OCI-LY1 (cell line): ENCODE measurements at regions not wholly inside any gene's neighbourhood (a gene's known extent, or its start where the extent isn't known, plus 50 kb on each side); places are given as distances from the start of the nearest gene placed in this dataset.

Source experiments
- H2AFZ ChIP-seq: fragments of 200-600 bp; sonication (generic), shearing (Covaris generic); 2 replicates; pipeline ENCODE4 v1.6.0; 2014; ENCODE audit warnings: antibody characterized with exemption, mild to moderate bottlenecking, low read length
- H3F3A ChIP-seq: fragments of 200-600 bp; sonication (generic), shearing (Covaris generic); 2 replicates; pipeline ENCODE4 v1.6.0; 2014; ENCODE audit warnings: mild to moderate bottlenecking, antibody characterized with exemption, low read length, moderate library complexity; ENCODE audit not compliant: insufficient read depth
- H3K27ac ChIP-seq: fragments of 200-600 bp; sonication (generic); 2 replicates; pipeline ENCODE4 v1.5.1; 2014; ENCODE audit warnings: low read length, mixed run types, mild to moderate bottlenecking, low read depth; ENCODE audit not compliant: poor library complexity, severe bottlenecking
- H3K27me3 ChIP-seq: fragments of 200-600 bp; sonication (generic); 2 replicates; pipeline ENCODE4 v1.6.0; 2014; ENCODE audit warnings: antibody characterized with exemption, mild to moderate bottlenecking, low read length, moderate library complexity; ENCODE audit not compliant: insufficient read depth
- H3K36me3 ChIP-seq: fragments of 200-600 bp; sonication (generic); 2 replicates; pipeline ENCODE4 v1.6.1; 2014; ENCODE audit warnings: mild to moderate bottlenecking, antibody characterized with exemption, low read length, moderate library complexity, mixed read lengths; ENCODE audit not compliant: insufficient read depth
- H3K4me1 ChIP-seq: fragments of 200-600 bp; sonication (generic); 2 replicates; pipeline ENCODE4 v1.5.1; 2014; ENCODE audit warnings: mild to moderate bottlenecking, low read length, moderate library complexity; ENCODE audit not compliant: insufficient read depth, severe bottlenecking
- H3K4me2 ChIP-seq: fragments of 200-600 bp; sonication (generic), shearing (Covaris generic); 2 replicates; pipeline ENCODE4 v1.6.1; 2014; ENCODE audit warnings: low read length
- H3K4me3 ChIP-seq: fragments of 200-600 bp; sonication (generic); 2 replicates; pipeline ENCODE4 v1.5.1; 2014; ENCODE audit warnings: low read length, low read depth, mild to moderate bottlenecking, mixed read lengths; ENCODE audit not compliant: poor library complexity, severe bottlenecking
- H3K79me2 ChIP-seq: fragments of 200-600 bp; shearing (Covaris generic); 2 replicates; pipeline ENCODE4 v1.6.1; 2016; ENCODE audit warnings: mixed run types, low read length, mixed read lengths; ENCODE audit not compliant: insufficient read depth
- H3K9ac ChIP-seq: fragments of 200-600 bp; sonication (generic), shearing (Covaris generic); 2 replicates; pipeline ENCODE4 v1.6.1; 2014; ENCODE audit warnings: mild to moderate bottlenecking, low read length, mixed read lengths
- H3K9me2 ChIP-seq: fragments of 200-600 bp; sonication (generic), shearing (Covaris generic); 2 replicates; pipeline ENCODE4 v1.6.1; 2014; ENCODE audit warnings: low read depth, mild to moderate bottlenecking, low read length, mixed read lengths
- H3K9me3 ChIP-seq: fragments of 200-600 bp; shearing (Covaris generic); 2 replicates; pipeline ENCODE4 v1.6.1; 2014; ENCODE audit warnings: low read length, mixed read lengths
- H4K20me1 ChIP-seq: fragments of 200-600 bp; sonication (generic), shearing (Covaris generic); 2 replicates; pipeline ENCODE4 v1.6.0; 2016; ENCODE audit warnings: mild to moderate bottlenecking, low read length; ENCODE audit not compliant: insufficient read depth
- EZH2 ChIP-seq: fragments of 200-600 bp; sonication (generic), shearing (Covaris generic); IDR thresholded peaks from 2 replicates; pipeline ENCODE4 v1.8.0; 2017; ENCODE audit warnings: borderline replicate concordance, mixed run types, mild to moderate bottlenecking, antibody characterized with exemption, low read length, moderate library complexity, mixed read lengths
- TF ChIP-seq, protein P1 (sequence below): fragments of 200-600 bp; sonication (generic), shearing (Covaris generic); IDR thresholded peaks from 2 replicates; pipeline ENCODE4 v1.5.1; 2017; ENCODE audit warnings: mild to moderate bottlenecking, antibody characterized with exemption, low read length, moderate library complexity, mixed read lengths

DNA sequence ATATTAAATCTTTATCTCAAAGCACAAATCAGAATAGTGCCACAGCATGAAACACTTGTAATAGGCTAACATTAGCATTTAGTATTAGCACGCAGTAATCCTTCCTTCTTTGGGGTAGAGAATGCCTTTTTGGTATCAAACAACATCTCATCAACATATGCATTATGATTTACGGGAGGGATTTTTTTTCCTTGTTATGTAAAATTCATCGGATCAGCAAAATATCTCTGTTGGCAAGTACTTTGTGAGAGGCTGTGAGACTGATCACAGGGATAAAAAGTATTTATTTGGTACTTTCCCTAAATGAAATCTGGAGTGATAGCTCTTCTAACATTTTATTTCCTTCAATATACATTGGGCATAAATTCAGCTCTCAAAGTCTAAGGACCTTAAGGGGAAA, 68.4 kb upstream of the TMEM178A start:
- Histone ChIP-seq H3K4me3 (no peak overlapping the region), H3F3A (no peaks in the 10 kb centered on the region), H3K36me3 (no peaks in the 10 kb centered on the region), H3K9me2 (no peaks in the 10 kb centered on the region), H3K4me1 (no peaks in the 10 kb centered on the region), H3K79me2 (no peaks in the 10 kb centered on the region), H3K9ac (no peak overlapping the region), H3K9me3 (no peaks in the 10 kb centered on the region), H3K27ac (no peak overlapping the region), H3K27me3 (no peaks in the 10 kb centered on the region), H2AFZ (no peak overlapping the region), H4K20me1 (no peaks in the 10 kb centered on the region), H3K4me2 (no peak overlapping the region)
- TF ChIP-seq, protein P1, sequence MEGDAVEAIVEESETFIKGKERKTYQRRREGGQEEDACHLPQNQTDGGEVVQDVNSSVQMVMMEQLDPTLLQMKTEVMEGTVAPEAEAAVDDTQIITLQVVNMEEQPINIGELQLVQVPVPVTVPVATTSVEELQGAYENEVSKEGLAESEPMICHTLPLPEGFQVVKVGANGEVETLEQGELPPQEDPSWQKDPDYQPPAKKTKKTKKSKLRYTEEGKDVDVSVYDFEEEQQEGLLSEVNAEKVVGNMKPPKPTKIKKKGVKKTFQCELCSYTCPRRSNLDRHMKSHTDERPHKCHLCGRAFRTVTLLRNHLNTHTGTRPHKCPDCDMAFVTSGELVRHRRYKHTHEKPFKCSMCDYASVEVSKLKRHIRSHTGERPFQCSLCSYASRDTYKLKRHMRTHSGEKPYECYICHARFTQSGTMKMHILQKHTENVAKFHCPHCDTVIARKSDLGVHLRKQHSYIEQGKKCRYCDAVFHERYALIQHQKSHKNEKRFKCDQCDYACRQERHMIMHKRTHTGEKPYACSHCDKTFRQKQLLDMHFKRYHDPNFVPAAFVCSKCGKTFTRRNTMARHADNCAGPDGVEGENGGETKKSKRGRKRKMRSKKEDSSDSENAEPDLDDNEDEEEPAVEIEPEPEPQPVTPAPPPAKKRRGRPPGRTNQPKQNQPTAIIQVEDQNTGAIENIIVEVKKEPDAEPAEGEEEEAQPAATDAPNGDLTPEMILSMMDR, result no peak
- TF ChIP-seq EZH2, result no peak

- no peaks in the 10 kb centered on the region for H4K20me1 ChIP-seq
- TF ChIP-seq, protein P1, result no peak
- no peak for TF ChIP-seq EZH2
These were observed 63.1 kb upstream of the TMEM178A start for GRCh38 chr2:39602616-39603015.

GRCh38 chr2:39603436-39603835, 62.3 kb upstream of the TMEM178A start:
- no peak for TF ChIP-seq EZH2
- TF ChIP-seq, protein P1, result no peak
- no peak overlapping the region for H3K4me2 ChIP-seq

More at GRCh38 chr2:39602616-39603015, 63.1 kb upstream of the TMEM178A start:
- H3K9me3 ChIP-seq, result no peaks in the 10 kb centered on the region
- no peak overlapping the region for H3K4me2 ChIP-seq
- no peak overlapping the region for H3K27ac ChIP-seq
- H3K4me3 ChIP-seq, result no peak overlapping the region
- no peaks in the 10 kb centered on the region for H3K36me3 ChIP-seq
- H3F3A ChIP-seq, result no peaks in the 10 kb centered on the region
- H3K9ac ChIP-seq, result no peak overlapping the region
- H3K27me3 ChIP-seq, result no peaks in the 10 kb centered on the region
- no peaks in the 10 kb centered on the region for H3K4me1 ChIP-seq
- no peaks in the 10 kb centered on the region for H3K9me2 ChIP-seq
- H2AFZ ChIP-seq, result no peak overlapping the region
- no peaks in the 10 kb centered on the region for H3K79me2 ChIP-seq

More at GRCh38 chr2:39603436-39603835, 62.3 kb upstream of the TMEM178A start:
- no peaks in the 10 kb centered on the region for H3K9me3 ChIP-seq
- H3K27ac ChIP-seq, result no peak overlapping the region
- no peaks in the 10 kb centered on the region for H3K4me1 ChIP-seq
- H3K36me3 ChIP-seq, result no peaks in the 10 kb centered on the region
- H3F3A ChIP-seq, result no peaks in the 10 kb centered on the region
- H3K9ac ChIP-seq, result no peak overlapping the region
- no peaks in the 10 kb centered on the region for H4K20me1 ChIP-seq
- no peaks in the 10 kb centered on the region for H3K27me3 ChIP-seq
- no peaks in the 10 kb centered on the region for H3K79me2 ChIP-seq
- no peak overlapping the region for H3K4me3 ChIP-seq
- H3K9me2 ChIP-seq, result no peaks in the 10 kb centered on the region
- no peak overlapping the region for H2AFZ ChIP-seq
